Mesendoderm (in vitro differentiated cells): ENCODE measurements at regions not wholly inside any gene's neighbourhood (a gene's known extent, or its start where the extent isn't known, plus 50 kb on each side); places are given as distances from the start of the nearest gene placed in this dataset.

Source experiments
- DNase-seq: peaks from one replicate; pipeline ENCODE4 v3.0.0; 2013
- H2AK5ac ChIP-seq: 2 replicates; pipeline ENCODE4 v1.6.1; 2013; ENCODE audit warnings: low read length, inconsistent platforms
- H2BK120ac ChIP-seq: 2 replicates; pipeline ENCODE4 v1.6.1; 2013; ENCODE audit warnings: low read depth, mild to moderate bottlenecking, low read length, moderate library complexity, mixed read lengths
- H2BK15ac ChIP-seq: replicated peaks from 2 replicates; pipeline ENCODE4 v1.6.1; 2013; ENCODE audit warnings: low read depth, mild to moderate bottlenecking, moderate library complexity
- H2BK5ac ChIP-seq: 2 replicates; pipeline ENCODE4 v1.6.1; 2013; ENCODE audit warnings: low read length, inconsistent platforms
- H3K18ac ChIP-seq: 2 replicates; pipeline ENCODE4 v1.6.1; 2013; ENCODE audit warnings: mild to moderate bottlenecking, low read length, mixed read lengths
- H3K23ac ChIP-seq: one replicate; pipeline ENCODE4 v1.6.1; 2013; ENCODE audit warnings: low read length
- H3K27ac ChIP-seq: 2 replicates; pipeline ENCODE4 v1.5.1; 2013; ENCODE audit warnings: low read depth, mild to moderate bottlenecking, inconsistent platforms, low read length, moderate library complexity
- H3K27me3 ChIP-seq: 2 replicates; pipeline ENCODE4 v1.6.1; 2013; ENCODE audit warnings: low read length, control low read depth, mild to moderate bottlenecking, inconsistent platforms; ENCODE audit not compliant: insufficient read depth, poor library complexity
- H3K36me3 ChIP-seq: 2 replicates; pipeline ENCODE4 v1.6.1; 2013; ENCODE audit warnings: low read length, inconsistent platforms; ENCODE audit not compliant: control insufficient read depth, insufficient read depth
- H3K4ac ChIP-seq: one replicate; pipeline ENCODE4 v1.6.1; 2013; ENCODE audit warnings: low read depth, mild to moderate bottlenecking, low read length, moderate library complexity
- H3K4me1 ChIP-seq: 2 replicates; pipeline ENCODE4 v1.6.1; 2013; ENCODE audit warnings: low read depth, low read length, inconsistent platforms; ENCODE audit not compliant: control insufficient read depth
- H3K4me2 ChIP-seq: 2 replicates; pipeline ENCODE4 v1.6.1; 2013; ENCODE audit warnings: low read length
- H3K4me3 ChIP-seq: 2 replicates; pipeline ENCODE4 v1.5.1; 2013; ENCODE audit warnings: mild to moderate bottlenecking, low read length
- H3K56ac ChIP-seq: one replicate; pipeline ENCODE4 v1.6.1; 2013; ENCODE audit warnings: low read length
- H3K79me1 ChIP-seq: 2 replicates; pipeline ENCODE4 v1.6.1; 2013; ENCODE audit warnings: low read length, inconsistent platforms
- H3K79me2 ChIP-seq: 2 replicates; pipeline ENCODE4 v1.6.1; 2013; ENCODE audit warnings: mild to moderate bottlenecking, low read length; ENCODE audit not compliant: control insufficient read depth, insufficient read depth
- H3K9ac ChIP-seq: 2 replicates; pipeline ENCODE4 v1.6.1; 2013; ENCODE audit warnings: low read length, inconsistent platforms
- H4K5ac ChIP-seq: one replicate; pipeline ENCODE4 v1.6.1; 2013; ENCODE audit warnings: low read length
- H4K8ac ChIP-seq: one replicate; pipeline ENCODE4 v1.6.1; 2013; ENCODE audit warnings: low read depth, mild to moderate bottlenecking, control low read depth, low read length, moderate library complexity
- WGBS: extraction: QIAGEN DNeasy Blood & Tissue Kit; methylation state at CpG from one replicate; pipeline ENCODE4 v1.1.7; 2013; ENCODE audit warnings: low lambda C conversion rate, missing lambda C conversion rate; ENCODE audit not compliant: insufficient coverage; ENCODE audit errors: extremely low coverage; 5-methylcytosine and 5-hydroxymethylcytosine counted together

- H3K18ac ChIP-seq = no peak overlapping the region
- H3K4me2 ChIP-seq = no peak overlapping the region
- H2BK15ac ChIP-seq = no peak overlapping the region
- H3K56ac ChIP-seq = no peak overlapping the region
- no peaks in the 10 kb centered on the region for H3K27me3 ChIP-seq
- H2AK5ac ChIP-seq = no peak overlapping the region
- WGBS = 100% methylated on average over 3 of the region's 19 CpGs
- no peak overlapping the region for H2BK5ac ChIP-seq
- H3K36me3 ChIP-seq = no peaks in the 10 kb centered on the region
- H3K4me1 ChIP-seq = no peaks in the 10 kb centered on the region
- no peak overlapping the region for H3K9ac ChIP-seq
- H2BK120ac ChIP-seq = no peak overlapping the region
- H4K8ac ChIP-seq = no peak overlapping the region
- H3K79me1 ChIP-seq = no peaks in the 10 kb centered on the region
- H3K23ac ChIP-seq = no peak overlapping the region
- H4K5ac ChIP-seq = no peak overlapping the region
- DNase-seq = no peak
- no peak overlapping the region for H3K27ac ChIP-seq
- H3K79me2 ChIP-seq = no peaks in the 10 kb centered on the region
- no peak overlapping the region for H3K4ac ChIP-seq
- no peak overlapping the region for H3K4me3 ChIP-seq
Observed at GRCh38 chr16:86365513-86366273, 144.6 kb upstream of the FOXF1 start.

- Histone ChIP-seq H2BK120ac (no peak overlapping the region), H3K79me2 (no peaks in the 10 kb centered on the region), H2BK5ac (no peak overlapping the region), H2AK5ac (no peak overlapping the region), H3K27me3 (no peaks in the 10 kb centered on the region), H4K5ac (no peak overlapping the region), H3K4me3 (no peak overlapping the region), H3K36me3 (no peaks in the 10 kb centered on the region), H4K8ac (no peak overlapping the region), H3K23ac (no peak overlapping the region), H3K56ac (no peak overlapping the region), H3K4me2 (no peak overlapping the region), H3K18ac (no peak overlapping the region), H3K9ac (no peak overlapping the region), H3K79me1 (no peaks in the 10 kb centered on the region), H2BK15ac (no peak overlapping the region), H3K27ac (no peak overlapping the region), H3K4me1 (no peaks in the 10 kb centered on the region), H3K4ac (no peak overlapping the region)
- DNase-seq = no peak
- no CpG with 5 or more reads among the region's 1 CpG for WGBS
Observed at GRCh38 chr16:86366481-86366880, 143.8 kb upstream of the FOXF1 start.

- Histone ChIP-seq H3K56ac (no peak overlapping the region), H3K4me3 (no peak overlapping the region), H3K18ac (no peak overlapping the region), H3K79me2 (no peaks in the 10 kb centered on the region), H3K23ac (no peak overlapping the region), H2AK5ac (no peak overlapping the region), H3K79me1 (no peaks in the 10 kb centered on the region), H2BK120ac (no peak overlapping the region), H3K4me2 (no peak overlapping the region), H3K4ac (no peak overlapping the region), H3K36me3 (no peaks in the 10 kb centered on the region), H3K27me3 (no peaks in the 10 kb centered on the region), H3K4me1 (no peaks in the 10 kb centered on the region), H4K8ac (no peak overlapping the region), H2BK5ac (no peak overlapping the region), H3K9ac (no peak overlapping the region), H2BK15ac (no peak overlapping the region), H3K27ac (no peak overlapping the region), H4K5ac (no peak overlapping the region)
- no CpG with 5 or more reads among the region's 12 CpGs for WGBS
- DNase-seq = no peak
Observed at GRCh38 chr16:86367291-86368072, 142.8 kb upstream of the FOXF1 start.

GRCh38 chr16:86368261-86368660 lies 142.1 kb upstream of the FOXF1 start:
- no peak for DNase-seq
- Histone ChIP-seq H3K18ac (no peak overlapping the region), H3K4me3 (no peak overlapping the region), H3K9ac (no peak overlapping the region), H2BK15ac (no peak overlapping the region), H3K79me2 (no peaks in the 10 kb centered on the region), H3K56ac (no peak overlapping the region), H2BK120ac (no peak overlapping the region), H3K23ac (no peak overlapping the region), H3K4me1 (no peaks in the 10 kb centered on the region), H2AK5ac (no peak overlapping the region), H3K79me1 (no peaks in the 10 kb centered on the region), H3K36me3 (no peaks in the 10 kb centered on the region), H3K4ac (no peak overlapping the region), H4K5ac (no peak overlapping the region), H3K27me3 (no peaks in the 10 kb centered on the region), H4K8ac (no peak overlapping the region), H3K27ac (no peak overlapping the region), H2BK5ac (no peak overlapping the region), H3K4me2 (no peak overlapping the region)
- no CpG with 5 or more reads among the region's 12 CpGs for whole genome bisulfite sequencing

GRCh38 chr16:86370062-86370461 lies 140.3 kb upstream of the FOXF1 start:
- no peak overlapping the region for H3K18ac ChIP-seq
- no peaks in the 10 kb centered on the region for H3K27me3 ChIP-seq
- H3K9ac ChIP-seq = no peak overlapping the region
- H3K36me3 ChIP-seq = no peaks in the 10 kb centered on the region
- no peak overlapping the region for H2AK5ac ChIP-seq
- no peak overlapping the region for H3K23ac ChIP-seq
- WGBS = no CpG with 5 or more reads among the region's 6 CpGs
- H3K79me1 ChIP-seq = no peaks in the 10 kb centered on the region
- no peak for DNase-seq
- H3K79me2 ChIP-seq = no peaks in the 10 kb centered on the region
- no peak overlapping the region for H3K27ac ChIP-seq
- no peak overlapping the region for H4K5ac ChIP-seq
- H3K56ac ChIP-seq = no peak overlapping the region
- H2BK5ac ChIP-seq = no peak overlapping the region
- no peak overlapping the region for H3K4me3 ChIP-seq
- H3K4me1 ChIP-seq = no peaks in the 10 kb centered on the region
- H3K4me2 ChIP-seq = no peak overlapping the region
- H4K8ac ChIP-seq = no peak overlapping the region
- no peak overlapping the region for H3K4ac ChIP-seq
- no peak overlapping the region for H2BK120ac ChIP-seq
- H2BK15ac ChIP-seq = no peak overlapping the region
